K562 (cell line): ENCODE measurements at regions not wholly inside any gene's neighbourhood (a gene's known extent, or its start where the extent isn't known, plus 50 kb on each side); places are given as distances from the start of the nearest gene placed in this dataset.
A peak's percentile ranks its signal among the peaks of the same experiment; 100 is the strongest.

Experiments
- ATAC-seq: fragments of 200-7000 bp; cut with Tn5 transposase; 3 replicates; pipeline ENCODE4 v1.9.1; 2020; ENCODE audit warnings: moderate library complexity
- BruUV-seq: library from RNA; stranded (reverse); fragments of 400-500 nt; replicated peaks from 2 replicates; lab custom pipeline; 2021; lab: Mats Ljungman, UMichigan
- CTCF ChIA-PET: fragments of 300-600 bp; formaldehyde crosslinking; extraction: SDS; loops from one replicate; lab custom pipeline; 2021; ENCODE audit warnings: low intra/inter-chr PET ratio; lab: Yijun Ruan, JAX
- POLR2A ChIA-PET: fragments of 300-600, 350-650 bp; sonication (Branson Sonifier 250); formaldehyde crosslinking; extraction: SDS; loops from one replicate; lab custom pipeline; 2021; ENCODE audit warnings: antibody characterized with exemption, inconsistent platforms; lab: Yijun Ruan, JAX
- DNase-seq, 4 experiments: peaks; one replicate each; pipeline versions ENCODE4 v3.0.0 to v3.0.0-alpha.2; 2011 to 2018; ENCODE audit warnings: low spot score in 3 of 4, mixed read lengths in 3 of 4; ENCODE audit errors: extremely low read depth in 1 of 4
- FAIRE-seq: peaks from 2 replicates; lab custom pipeline; 2011; peaks lifted over from hg19 to GRCh38; lab: Jason Lieb, UNC
- H2AFZ ChIP-seq: 2 replicates; pipeline ENCODE4 v1.6.0; 2011; ENCODE audit warnings: low read depth, low read length, control low read depth, inconsistent platforms
- H3K27ac ChIP-seq: fragments of 200-600 bp; 3 replicates; pipeline ENCODE4 v1.8.0; 2011; ENCODE audit warnings: low read depth, mild to moderate bottlenecking, control low read depth, inconsistent platforms, low read length, moderate library complexity, mixed read lengths; ENCODE audit errors: extremely low read depth
- H3K27me3 ChIP-seq, 2 experiments: fragments of 300-600 bp in 1 of 2; 2 replicates in 1 of 2; 3 replicates in 1 of 2; pipeline versions ENCODE4 v1.6.0 to v1.8.0; 2011; ENCODE audit warnings: inconsistent platforms in 2 of 2, low read length in 2 of 2, mild to moderate bottlenecking in 1 of 2, mixed read lengths in 1 of 2, moderate library complexity in 1 of 2; ENCODE audit not compliant: control insufficient read depth in 2 of 2, insufficient read depth in 2 of 2
- H3K36me3 ChIP-seq: fragments of 300-600 bp; 3 replicates; pipeline ENCODE4 v1.8.0; 2011; ENCODE audit warnings: mild to moderate bottlenecking, low read length, inconsistent platforms; ENCODE audit not compliant: control insufficient read depth, insufficient read depth
- H3K4me1 ChIP-seq, 2 experiments: fragments of 200-600 bp in 1 of 2; replicated peaks in 1 of 2; 2 replicates in 1 of 2; 3 replicates in 1 of 2; pipeline versions ENCODE4 v1.5.1 to v1.8.0; 2011; ENCODE audit warnings: inconsistent platforms in 2 of 2, low read length in 2 of 2, mild to moderate bottlenecking in 1 of 2, mixed read lengths in 1 of 2, moderate library complexity in 1 of 2; ENCODE audit not compliant: control insufficient read depth in 2 of 2, insufficient read depth in 2 of 2
- H3K4me2 ChIP-seq: 2 replicates; pipeline ENCODE4 v1.6.1; 2011; ENCODE audit warnings: low read length, control low read depth, inconsistent platforms, mixed read lengths; ENCODE audit not compliant: insufficient read depth
- H3K4me3 ChIP-seq: fragments of 200-600 bp; sonication (generic), shearing (Covaris generic); 2 replicates; pipeline ENCODE4 v1.5.1; 2016; ENCODE audit warnings: control low read depth, inconsistent platforms
- H3K79me2 ChIP-seq: fragments of 200-600 bp; 3 replicates; pipeline ENCODE4 v1.8.0; 2011; ENCODE audit warnings: low read length, inconsistent platforms; ENCODE audit not compliant: control insufficient read depth, insufficient read depth
- H3K9ac ChIP-seq, 2 experiments: 2 replicates each; pipeline versions ENCODE4 v1.6.0 to v1.6.1; 2011; ENCODE audit warnings: low read depth in 2 of 2, low read length in 2 of 2, control low read depth in 1 of 2, inconsistent platforms in 1 of 2, mild to moderate bottlenecking in 1 of 2, mixed read lengths in 1 of 2; ENCODE audit not compliant: insufficient read depth in 1 of 2
- H3K9me1 ChIP-seq: one replicate; pipeline ENCODE4 v1.6.0; 2011; ENCODE audit warnings: inconsistent platforms, mild to moderate bottlenecking, low read length, moderate library complexity; ENCODE audit not compliant: control insufficient read depth, insufficient read depth
- H3K9me3 ChIP-seq: replicated peaks from 2 replicates; pipeline ENCODE4 v1.5.1; 2011; ENCODE audit warnings: low read depth, low read length, inconsistent platforms; ENCODE audit not compliant: control insufficient read depth, insufficient read depth
- H4K20me1 ChIP-seq: replicated peaks from 2 replicates; pipeline ENCODE4 v1.6.1; 2011; ENCODE audit warnings: low read length, inconsistent platforms, mixed read lengths; ENCODE audit not compliant: control insufficient read depth, insufficient read depth
- ATF7 ChIP-seq: fragments of 450-650 bp; IDR thresholded peaks from 2 replicates; pipeline ENCODE4 v1.7.1; 2014; ENCODE audit warnings: mild to moderate bottlenecking, moderate library complexity
- CBFB ChIP-seq: sonication (generic); formaldehyde crosslinking; IDR thresholded peaks from 2 replicates; pipeline ENCODE4 v1.4.0; 2020; ENCODE audit warnings: mild to moderate bottlenecking, missing genetic modification reagents
- CREB1 ChIP-seq, 2 experiments: sonication (generic) in 1 of 2; formaldehyde crosslinking in 1 of 2; IDR thresholded peaks; 2 replicates each; pipeline versions ENCODE4 v1.6.1 to v1.8.0; 2012 to 2022; ENCODE audit warnings: inconsistent platforms in 1 of 2, mild to moderate bottlenecking in 1 of 2, missing genetic modification reagents in 1 of 2, moderate library complexity in 1 of 2
- ETS1 ChIP-seq: conservative IDR thresholded peaks from 2 replicates; pipeline ENCODE4 v1.6.1; 2011; ENCODE audit warnings: low read depth, mild to moderate bottlenecking, low read length; ENCODE audit not compliant: control insufficient read depth
- KLF13 ChIP-seq: fragments of 450-650 bp; IDR thresholded peaks from 2 replicates; pipeline ENCODE4 v1.6.1; 2016; ENCODE audit warnings: missing genetic modification characterization, low read depth, mild to moderate bottlenecking, missing compliant biosample characterization, moderate library complexity, borderline replicate concordance
- MBD2 ChIP-seq: sonication (generic); IDR thresholded peaks from 2 replicates; pipeline ENCODE4 v1.6.1; 2016; ENCODE audit warnings: low read depth, borderline replicate concordance
- NFIC ChIP-seq: fragments of 450-650 bp; IDR thresholded peaks from 2 replicates; pipeline ENCODE4 v1.6.1; 2017; ENCODE audit warnings: mild to moderate bottlenecking, inconsistent platforms
- NFIX ChIP-seq: fragments of 250-450 bp; sonication (Bioruptor Pico); IDR thresholded peaks from 2 replicates; pipeline ENCODE4 v1.4.0; 2020; ENCODE audit warnings: low read depth, mild to moderate bottlenecking, moderate library complexity
- ZBTB43 ChIP-seq: sonication (generic); formaldehyde crosslinking; IDR thresholded peaks from 2 replicates; pipeline ENCODE4 v1.8.0; 2023; ENCODE audit warnings: mild to moderate bottlenecking, missing genetic modification reagents
- ZNF644 ChIP-seq: fragments of 200-800 bp; sonication (Bioruptor generic); IDR thresholded peaks from 2 replicates; pipeline ENCODE4 v1.6.1; 2016; ENCODE audit warnings: low read depth, missing genetic modification characterization, missing compliant biosample characterization
- WGBS: fragments of 100-300 bp; shearing (Covaris generic); methylation state at CpG from one replicate; pipeline ENCODE4 v1.1.6; 2016; ENCODE audit warnings: low coverage, mixed read lengths; ENCODE audit not compliant: insufficient coverage; ENCODE audit errors: missing lambda C conversion rate; 5-methylcytosine and 5-hydroxymethylcytosine counted together
- in situ Hi-C: fragments of 300-500 bp; cut with MboI; formaldehyde crosslinking; loops from 4 replicates; pipeline ENCODE4 v1.15.0; 2018; ENCODE audit warnings: inconsistent platforms, mixed read lengths
- intact Hi-C: fragments of 100-400 bp; cut with micrococcal nuclease; formaldehyde crosslinking; loops from 2 replicates; pipeline ENCODE4 v1.14.2; 2022

GRCh38 chr7:92964141-92964540 lies 127.8 kb upstream of the CDK6 start:
- H3K9me3 ChIP-seq = no peaks in the 10 kb centered on the region
- no peak overlapping the region for H3K4me2 ChIP-seq
- no peaks in the 10 kb centered on the region for H3K27me3 ChIP-seq
- no peaks in the 10 kb centered on the region for H3K36me3 ChIP-seq
- no TSS peak for BruUV-seq
- peak; percentile 32 for FAIRE-seq
- ATAC-seq = no peak
- H3K4me3 ChIP-seq = no peak overlapping the region
- no peak overlapping the region for H3K9ac ChIP-seq
- intact Hi-C loops (no loop called here), in situ Hi-C loops (no loop called here)
- 24% methylated on average over 4 of the region's 4 CpGs for WGBS
- H2AFZ ChIP-seq = no peak overlapping the region
- H3K4me1 ChIP-seq = no peaks in the 10 kb centered on the region; a peak in 1 of 5 replicates
- DNase-seq = no peak
- no peak overlapping the region for H3K27ac ChIP-seq
- H3K9me1 ChIP-seq = no peaks in the 10 kb centered on the region
- no peaks in the 10 kb centered on the region for H4K20me1 ChIP-seq
- ChIA-PET POLR2A (interaction anchor here (1.1 kb wide), 1 partner anchor 8 kb away, joined by 3 read pairs; no protein-coding TSS in a partner anchor), CTCF (no interaction called here)
- TF ChIP-seq CREB1 (IDR thresholded peaks at IDR 0.05) (no peak), CREB1 (CRISPR knock-in tag; IDR thresholded peaks at IDR 0.05) (no peak), NFIC (peak; percentile 75)
- no peaks in the 10 kb centered on the region for H3K79me2 ChIP-seq

GRCh38 chr7:92963566-92963965 lies 127.2 kb upstream of the CDK6 start:
- Histone ChIP-seq H3K27me3 (no peaks in the 10 kb centered on the region), H4K20me1 (no peaks in the 10 kb centered on the region), H3K4me2 (no peak overlapping the region), H2AFZ (no peak overlapping the region), H3K4me3 (no peak overlapping the region), H3K36me3 (no peaks in the 10 kb centered on the region), H3K9me3 (no peaks in the 10 kb centered on the region), H3K79me2 (no peaks in the 10 kb centered on the region), H3K27ac (no peak overlapping the region), H3K9ac (no peak overlapping the region), H3K4me1 (no peaks in the 10 kb centered on the region; a peak in 1 of 5 replicates), H3K9me1 (no peaks in the 10 kb centered on the region)
- intact Hi-C loops = no loop called here
- ChIA-PET POLR2A (interaction anchor here (0.6 kb wide), 1 partner anchor 697 kb away, joined by 3 read pairs; no protein-coding TSS in a partner anchor), CTCF (no interaction called here)
- in situ Hi-C loops = no loop called here
- BruUV-seq = no TSS peak
- DNase-seq (no peak), ATAC-seq (no peak), FAIRE-seq (no peak)
- WGBS = 54% methylated on average over 4 of the region's 4 CpGs
- TF ChIP-seq CBFB (CRISPR knock-in tag) = no peak
- no peak for TF ChIP-seq NFIX (CRISPR knock-in tag)
- peak; percentile 44; the same call in 1 of the 2 replicates for TF ChIP-seq ATF7
- no peak for TF ChIP-seq ZBTB43 (CRISPR knock-in tag)
- no peak for TF ChIP-seq ETS1
- TF ChIP-seq ZNF644 (tag) = no peak
- no peak for TF ChIP-seq MBD2
- no peak for TF ChIP-seq KLF13
